ENCODE measurements at regions not wholly inside any gene's neighbourhood (a gene's known extent, or its start where the extent isn't known, plus 50 kb on each side); places are given as distances from the start of the nearest gene placed in this dataset.

GRCh38 chr1:229980009-229980408, 87.0 kb upstream of the GALNT2 start:
- TF ChIP-seq POLR2AphosphoS5 (IDR thresholded peaks at IDR 0.05; ENCODE audit: low read depth) (no peak), CTCF (IDR thresholded peaks at IDR 0.05; ENCODE audit: insufficient read depth, low read length) (no peak), REST (IDR thresholded peaks at IDR 0.05; ENCODE audit: insufficient replicate concordance, low read depth) (no peak)

Data from HL-60 (cell line).